ENCODE measurements at regions not wholly inside any gene's neighbourhood (a gene's known extent, or its start where the extent isn't known, plus 50 kb on each side); places are given as distances from the start of the nearest gene placed in this dataset.

DNA sequence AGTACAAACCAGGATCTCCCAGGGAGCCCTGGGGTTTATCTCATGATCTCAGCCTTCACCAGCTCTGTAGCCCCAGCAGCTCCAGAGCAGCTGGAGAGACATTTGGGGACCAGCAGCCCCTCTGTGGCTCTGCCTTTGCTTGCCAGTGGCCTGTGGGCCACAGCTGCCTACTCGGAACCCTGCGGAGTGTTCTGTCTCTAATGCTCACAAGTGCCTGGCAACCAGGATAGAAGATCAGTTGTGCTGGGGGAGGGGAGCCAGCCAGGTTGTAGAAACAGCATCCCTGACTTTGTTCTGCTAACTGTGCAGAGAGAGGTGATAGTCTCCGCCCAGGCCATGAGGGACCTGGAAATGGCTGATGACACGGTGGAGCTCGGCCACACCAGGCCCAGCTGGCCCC, 50.9 kb upstream of the KCNJ15 start:
- ChIA-PET RAD21 (ENCODE audit: unreplicated experiment) (no interaction called here), SMC1A (ENCODE audit: uncharacterized antibody, unreplicated experiment) (no interaction called here), CTCF (interaction anchor here (1.1 to 1.7 kb wide), 2 partner anchors 13 to 146 kb away, joined by 3 to 4 read pairs; no protein-coding TSS in a partner anchor), POLR2A (no interaction called here)
- intact Hi-C loops (cut with micrococcal nuclease; ENCODE audit: unreplicated experiment) (no loop called here), in situ Hi-C loops (cut with MboI) (no loop called here)
- no peak overlapping the region for H2AFZ ChIP-seq (ENCODE audit: control insufficient read depth, low read depth, low read length)
- 41% methylated on average over 5 of the region's 5 CpGs for WGBS (ENCODE audit: insufficient coverage, insufficient replicate concordance, low lambda C conversion rate, missing lambda C conversion rate)
- no peak for FAIRE-seq
- no peak for ATAC-seq
- TF ChIP-seq SIX5 (IDR thresholded peaks at IDR 0.05; ENCODE audit: low read depth, low read length, severe bottlenecking) = no peak
- TF ChIP-seq HSF1 (IDR thresholded peaks at IDR 0.05; ENCODE audit: low read depth, low read length) = no peak
- no peak for TF ChIP-seq MTA3 (IDR thresholded peaks at IDR 0.05; ENCODE audit: borderline replicate concordance, low read length)
- TF ChIP-seq EGR1 (IDR thresholded peaks at IDR 0.05; ENCODE audit: borderline replicate concordance in 1 of 2, low read depth in 2 of 2, low read length in 2 of 2) = no peak
- H4K20me1 ChIP-seq (ENCODE audit: control insufficient read depth, insufficient read depth) = no peaks in the 10 kb centered on the region
- H3K27me3 ChIP-seq (replicated peaks in 1 of 2; ENCODE audit: control insufficient read depth in 2 of 2, insufficient read depth in 2 of 2, low read length in 1 of 2) = no peaks in the 10 kb centered on the region; a peak in 1 of 4 replicates
- no peaks in the 10 kb centered on the region for H3K79me2 ChIP-seq (ENCODE audit: control insufficient read depth, insufficient read depth, low read length)
- no peaks in the 10 kb centered on the region; the same call in 2 of the 3 replicates for H3K9me3 ChIP-seq (replicated peaks; ENCODE audit: control insufficient read depth, insufficient read depth, low read length)
- DNase-seq (ENCODE audit: low read depth, low spot score) = no peak
- H3K27ac ChIP-seq (ENCODE audit: control insufficient read depth, insufficient read depth) = no peak overlapping the region
- H3K4me1 ChIP-seq (ENCODE audit: control insufficient read depth, insufficient read depth, low read length) = no peaks in the 10 kb centered on the region
- H3K36me3 ChIP-seq (ENCODE audit: control insufficient read depth in 2 of 2, insufficient read depth in 2 of 2, low read length in 1 of 2) = no peaks in the 10 kb centered on the region
- no TSS peak for BruUV-seq (replicated peaks)
- no peak overlapping the region for H3K4me2 ChIP-seq (ENCODE audit: control insufficient read depth, insufficient read depth)
- H3K9ac ChIP-seq (ENCODE audit: control insufficient read depth, insufficient read depth, low read length) = no peak overlapping the region
- H3K4me3 ChIP-seq = no peak overlapping the region

- in situ Hi-C loops (cut with MboI) (no loop called here), intact Hi-C loops (cut with micrococcal nuclease; ENCODE audit: unreplicated experiment) (no loop called here)
- Histone ChIP-seq H3K4me2 (ENCODE audit: control insufficient read depth, insufficient read depth) (no peak overlapping the region), H3K27ac (ENCODE audit: control insufficient read depth, insufficient read depth) (no peak overlapping the region), H3K36me3 (ENCODE audit: control insufficient read depth in 2 of 2, insufficient read depth in 2 of 2, low read length in 1 of 2) (no peaks in the 10 kb centered on the region), H3K9ac (ENCODE audit: control insufficient read depth, insufficient read depth, low read length) (no peak overlapping the region), H3K9me3 (replicated peaks; ENCODE audit: control insufficient read depth, insufficient read depth, low read length) (no peaks in the 10 kb centered on the region; the same call in 2 of the 3 replicates), H3K79me2 (ENCODE audit: control insufficient read depth, insufficient read depth, low read length) (no peaks in the 10 kb centered on the region), H3K27me3 (replicated peaks in 1 of 2; ENCODE audit: control insufficient read depth in 2 of 2, insufficient read depth in 2 of 2, low read length in 1 of 2) (no peaks in the 10 kb centered on the region; a peak in 1 of 4 replicates), H2AFZ (ENCODE audit: control insufficient read depth, low read depth, low read length) (no peak overlapping the region), H4K20me1 (ENCODE audit: control insufficient read depth, insufficient read depth) (no peaks in the 10 kb centered on the region), H3K4me3 (no peak overlapping the region), H3K4me1 (ENCODE audit: control insufficient read depth, insufficient read depth, low read length) (no peaks in the 10 kb centered on the region)
- TF ChIP-seq NFYA (IDR thresholded peaks at IDR 0.05; ENCODE audit: borderline replicate concordance, low read depth, low read length) = no peak
- TF ChIP-seq RAD51 (IDR thresholded peaks at IDR 0.05) = no peak
- TF ChIP-seq ZNF592 (IDR thresholded peaks at IDR 0.05) = no peak
- TF ChIP-seq SREBF2 (IDR thresholded peaks at IDR 0.05; ENCODE audit: low read length) = no peak
- FAIRE-seq (no peak), ATAC-seq (no peak), DNase-seq (ENCODE audit: low read depth, low spot score) (no peak)
- no TSS peak for BruUV-seq (replicated peaks)
- WGBS (ENCODE audit: insufficient coverage, insufficient replicate concordance, low lambda C conversion rate, missing lambda C conversion rate) = 40% methylated on average over 10 of the region's 10 CpGs
- ChIA-PET RAD21 (ENCODE audit: unreplicated experiment) (no interaction called here), CTCF (no interaction called here), SMC1A (ENCODE audit: uncharacterized antibody, unreplicated experiment) (no interaction called here), POLR2A (no interaction called here)
Measured at GRCh38 chr21:38206646-38207045, 50.1 kb upstream of the KCNJ15 start.
